ENCODE measurements at regions not wholly inside any gene's neighbourhood (a gene's known extent, or its start where the extent isn't known, plus 50 kb on each side); places are given as distances from the start of the nearest gene placed in this dataset.
"Not testable (repeated sequence)": the region's sequence is repeated elsewhere in the genome, so short reads cannot be mapped to it uniquely, and the experiment has no call there.

GRCh38 chr13:68708336-68708908 lies 1399.2 kb upstream of the ATXN8OS start:
- RAD21 ChIA-PET (ENCODE audit: unreplicated experiment): no interaction called here
- H3K27ac ChIP-seq (ENCODE audit: control insufficient read depth, insufficient read depth): no peak overlapping the region
- TF ChIP-seq ZNF217 (IDR thresholded peaks at IDR 0.05) (no peak), SMAD1 (IDR thresholded peaks at IDR 0.05; ENCODE audit: low read depth, partially characterized antibody) (no peak), KAT2A (conservative IDR thresholded peaks at IDR 0.05; ENCODE audit: control insufficient read depth, low read depth, low read length) (no peak), YY1 (IDR thresholded peaks at IDR 0.05; ENCODE audit: low read depth, low read length) (no peak)

GRCh38 chr13:68706044-68706443 lies 1401.6 kb upstream of the ATXN8OS start:
- H4K20me1 ChIP-seq (ENCODE audit: control insufficient read depth, insufficient read depth); H2AFZ ChIP-seq (ENCODE audit: control insufficient read depth, low read depth, low read length); POLR2A ChIA-PET; intact Hi-C loops (cut with micrococcal nuclease; ENCODE audit: unreplicated experiment); H3K4me1 ChIP-seq (ENCODE audit: control insufficient read depth, insufficient read depth, low read length); H3K9ac ChIP-seq (ENCODE audit: control insufficient read depth, insufficient read depth, low read length); H3K36me3 ChIP-seq (ENCODE audit: control insufficient read depth in 2 of 2, insufficient read depth in 2 of 2, low read length in 1 of 2); BruUV-seq (replicated peaks); ATAC-seq; H3K4me2 ChIP-seq (ENCODE audit: control insufficient read depth, insufficient read depth); in situ Hi-C loops (cut with MboI); H3K27ac ChIP-seq (ENCODE audit: control insufficient read depth, insufficient read depth); H3K79me2 ChIP-seq (ENCODE audit: control insufficient read depth, insufficient read depth, low read length); H3K9me3 ChIP-seq (replicated peaks; ENCODE audit: control insufficient read depth, insufficient read depth, low read length); SMC1A ChIA-PET (ENCODE audit: uncharacterized antibody, unreplicated experiment); H3K4me3 ChIP-seq; DNase-seq (ENCODE audit: low read depth, low spot score); RAD21 ChIA-PET (ENCODE audit: unreplicated experiment); CTCF ChIA-PET; FAIRE-seq; H3K27me3 ChIP-seq (replicated peaks in 1 of 2; ENCODE audit: control insufficient read depth in 2 of 2, insufficient read depth in 2 of 2, low read length in 1 of 2): not testable (repeated sequence)

More at GRCh38 chr13:68708336-68708908, 1399.2 kb upstream of the ATXN8OS start:
- SMC1A ChIA-PET (ENCODE audit: uncharacterized antibody, unreplicated experiment): interaction anchor here (1.7 kb wide), 1 partner anchor 11 kb away, joined by 5 read pairs; no protein-coding TSS in a partner anchor
- DNase-seq (ENCODE audit: low read depth, low spot score) (no peak), ATAC-seq (no peak), FAIRE-seq (no peak)
- H2AFZ ChIP-seq (ENCODE audit: control insufficient read depth, low read depth, low read length): no peak overlapping the region
- no peaks in the 10 kb centered on the region for H3K36me3 ChIP-seq (ENCODE audit: control insufficient read depth in 2 of 2, insufficient read depth in 2 of 2, low read length in 1 of 2)
- H3K4me2 ChIP-seq (ENCODE audit: control insufficient read depth, insufficient read depth): no peak overlapping the region
- no peaks in the 10 kb centered on the region for H3K79me2 ChIP-seq (ENCODE audit: control insufficient read depth, insufficient read depth, low read length)
- no peaks in the 10 kb centered on the region for H4K20me1 ChIP-seq (ENCODE audit: control insufficient read depth, insufficient read depth)
- no TSS peak for BruUV-seq (replicated peaks)
- H3K27me3 ChIP-seq (replicated peaks in 1 of 2; ENCODE audit: control insufficient read depth in 2 of 2, insufficient read depth in 2 of 2, low read length in 1 of 2): no peaks in the 10 kb centered on the region
- no peaks in the 10 kb centered on the region for H3K9me3 ChIP-seq (replicated peaks; ENCODE audit: control insufficient read depth, insufficient read depth, low read length)
- 61% methylated on average over 16 of the region's 16 CpGs for WGBS (ENCODE audit: insufficient coverage, insufficient replicate concordance, low lambda C conversion rate, missing lambda C conversion rate)
- intact Hi-C loops (cut with micrococcal nuclease; ENCODE audit: unreplicated experiment): no loop called here
- no peak overlapping the region for H3K4me3 ChIP-seq
- no peaks in the 10 kb centered on the region for H3K4me1 ChIP-seq (ENCODE audit: control insufficient read depth, insufficient read depth, low read length)
- in situ Hi-C loops (cut with MboI): no loop called here
- CTCF ChIA-PET: no interaction called here
- H3K9ac ChIP-seq (ENCODE audit: control insufficient read depth, insufficient read depth, low read length): no peak overlapping the region
- POLR2A ChIA-PET: no interaction called here
